ENCODE measurements at regions not wholly inside any gene's neighbourhood (a gene's known extent, or its start where the extent isn't known, plus 50 kb on each side); places are given as distances from the start of the nearest gene placed in this dataset.
"Not testable (repeated sequence)": the region's sequence is repeated elsewhere in the genome, so short reads cannot be mapped to it uniquely, and the experiment has no call there.

DNA sequence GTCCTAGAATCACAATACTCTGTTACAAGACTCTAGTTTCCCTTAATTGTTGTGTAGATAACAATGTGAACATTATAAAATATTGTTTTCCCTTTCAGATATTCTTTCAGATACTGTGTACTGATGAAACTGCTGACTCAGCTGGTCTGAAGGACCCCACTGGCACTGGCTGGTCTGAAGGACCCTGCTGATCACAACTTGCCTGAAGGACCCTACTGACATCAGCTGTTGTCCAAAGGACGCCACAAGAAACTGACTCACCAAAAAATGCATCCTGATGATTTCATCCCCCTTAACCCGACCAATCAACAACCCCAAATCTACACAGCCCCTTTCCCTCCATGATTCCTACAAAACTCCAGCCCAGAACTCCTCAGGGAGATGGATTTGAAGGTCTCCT is 258.8 kb upstream of the GNPDA2 start:
- 26 to 33% methylated on average over 2 of the region's 2 CpGs for WGBS, 2 donors
- no peaks in the 10 kb centered on the region for H3K4me1 ChIP-seq
- H3K9me3 ChIP-seq: no peaks in the 10 kb centered on the region
- no peaks in the 10 kb centered on the region for H3K36me3 ChIP-seq
- no peak for FAIRE-seq
- no peaks in the 10 kb centered on the region for H3K27me3 ChIP-seq
- DNase-seq: no peak
- no peak for ATAC-seq
- no peak for TF ChIP-seq CTCF (IDR thresholded peaks at IDR 0.05)
- H3K4me3 ChIP-seq: no peak overlapping the region
- H3K27ac ChIP-seq: no peak overlapping the region
- intact Hi-C loops (cut with DNase I): no loop called here

DNA sequence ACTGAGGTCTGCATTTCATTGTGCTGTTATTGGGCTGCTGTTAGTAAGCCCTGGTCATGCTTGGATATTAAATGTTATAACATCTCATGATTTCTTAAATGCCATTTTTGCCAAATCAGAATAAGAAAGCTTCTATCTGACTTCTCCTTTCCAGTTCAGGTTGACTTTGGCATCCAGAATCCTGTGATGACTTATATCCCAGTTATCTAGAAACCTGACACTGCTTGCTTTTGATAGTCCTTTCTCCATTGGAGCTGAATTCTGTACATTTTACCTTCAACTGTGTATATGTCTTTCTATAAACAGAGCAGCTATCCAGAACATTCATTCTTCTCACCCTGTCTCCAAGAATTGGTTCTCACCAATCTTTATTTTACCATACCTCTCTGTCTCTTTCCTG is 257.7 kb upstream of the GNPDA2 start:
- DNase-seq: no peak
- intact Hi-C loops (cut with DNase I): no loop called here
- H3K27ac ChIP-seq: no peak overlapping the region
- no peaks in the 10 kb centered on the region for H3K36me3 ChIP-seq
- H3K27me3 ChIP-seq: no peaks in the 10 kb centered on the region
- ATAC-seq: no peak
- no peak for FAIRE-seq
- TF ChIP-seq CTCF (IDR thresholded peaks at IDR 0.05): no peak
- no peak overlapping the region for H3K4me3 ChIP-seq
- no peaks in the 10 kb centered on the region for H3K4me1 ChIP-seq
- no peaks in the 10 kb centered on the region for H3K9me3 ChIP-seq

- FAIRE-seq (no peak), ATAC-seq (no peak), DNase-seq (no peak)
- Histone ChIP-seq H3K9me3 (no peaks in the 10 kb centered on the region), H3K27me3 (no peaks in the 10 kb centered on the region), H3K4me1 (no peaks in the 10 kb centered on the region), H3K4me3 (no peak overlapping the region), H3K27ac (no peak overlapping the region), H3K36me3 (no peaks in the 10 kb centered on the region)
- intact Hi-C loops (cut with DNase I): no loop called here
- no peak for TF ChIP-seq CTCF (IDR thresholded peaks at IDR 0.05)
- WGBS, 2 donors: 41 to 48% methylated on average over 2 of the region's 2 CpGs
Measured at GRCh38 chr4:44983083-44983482, 256.7 kb upstream of the GNPDA2 start.

GRCh38 chr4:44978020-44978419 is 251.7 kb upstream of the GNPDA2 start:
- no peaks in the 10 kb centered on the region for H3K36me3 ChIP-seq
- H3K9me3 ChIP-seq: no peaks in the 10 kb centered on the region
- no peak for DNase-seq
- no peak overlapping the region for H3K4me3 ChIP-seq
- no peak overlapping the region for H3K27ac ChIP-seq
- no peaks in the 10 kb centered on the region for H3K27me3 ChIP-seq
- no peak for ATAC-seq
- no peak for FAIRE-seq
- intact Hi-C loops (cut with DNase I): no loop called here
- WGBS, 2 donors: 23 to 43% methylated on average over 1 of the region's 1 CpG
- no peak for TF ChIP-seq CTCF (IDR thresholded peaks at IDR 0.05)
- no peaks in the 10 kb centered on the region for H3K4me1 ChIP-seq

DNA sequence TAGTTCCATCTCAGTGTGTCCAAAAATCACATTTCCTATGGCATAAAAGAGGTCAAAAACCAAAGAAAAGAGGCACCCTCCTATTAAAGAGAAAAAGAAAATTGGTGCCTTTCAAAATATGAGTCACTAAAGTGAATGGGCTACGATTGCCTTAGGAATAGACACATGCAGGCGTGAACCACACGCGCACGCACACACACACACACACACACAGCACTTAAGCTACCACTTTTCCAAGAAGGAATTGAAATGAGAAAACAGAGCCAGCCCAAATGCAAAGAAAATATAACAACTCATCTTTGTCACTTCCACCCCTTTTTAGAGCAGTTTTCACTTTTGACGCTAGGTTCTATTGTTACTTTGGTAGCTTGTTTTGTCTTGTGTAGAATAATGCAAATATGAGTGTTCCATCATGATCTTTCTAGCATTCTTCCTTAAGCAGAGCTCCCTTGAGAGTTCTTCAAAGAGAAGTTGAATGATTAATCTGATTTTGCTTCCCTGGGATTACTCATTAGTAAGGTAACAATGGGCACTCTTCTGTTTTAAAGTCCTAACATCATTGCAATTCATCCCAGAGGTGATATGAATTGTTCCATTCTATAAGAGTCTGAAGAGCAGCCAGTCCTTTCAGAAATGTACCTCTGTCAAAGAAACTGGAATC is 239.2 kb upstream of the GNPDA2 start:
- ATAC-seq: no peak
- Histone ChIP-seq H3K4me3 (no peak overlapping the region), H3K27ac (no peak overlapping the region), H3K9me3 (no peaks in the 10 kb centered on the region), H3K36me3 (no peaks in the 10 kb centered on the region), H3K27me3 (no peaks in the 10 kb centered on the region), H3K4me1 (no peaks in the 10 kb centered on the region)
- no peak for TF ChIP-seq CTCF (IDR thresholded peaks at IDR 0.05)
- no peak for FAIRE-seq
- DNase-seq: no peak
- intact Hi-C loops (cut with DNase I): no loop called here
- WGBS, 2 donors: 71 to 72% methylated on average over 6 of the region's 6 CpGs

- 48 to 52% methylated on average over 5 of the region's 5 CpGs for WGBS, 2 donors
Measured at GRCh38 chr4:44964086-44964485, 237.7 kb upstream of the GNPDA2 start.

More at GRCh38 chr4:44964086-44964485, 237.7 kb upstream of the GNPDA2 start:
- ATAC-seq; H3K27me3 ChIP-seq; intact Hi-C loops (cut with DNase I); H3K9me3 ChIP-seq; FAIRE-seq; H3K36me3 ChIP-seq; H3K4me3 ChIP-seq; H3K27ac ChIP-seq; DNase-seq; H3K4me1 ChIP-seq: not testable (repeated sequence)

Measured in pancreas (tissue), 10 donors.